Hepatic stellate cell (primary cell): ENCODE measurements at regions not wholly inside any gene's neighbourhood (a gene's known extent, or its start where the extent isn't known, plus 50 kb on each side); places are given as distances from the start of the nearest gene placed in this dataset.
A peak's percentile ranks its signal among the peaks of the same experiment; 100 is the strongest.

ENCODE experiments used
- DNase-seq: peaks from one replicate; pipeline ENCODE4 v3.0.0; 2011; ENCODE audit warnings: low spot score

DNA sequence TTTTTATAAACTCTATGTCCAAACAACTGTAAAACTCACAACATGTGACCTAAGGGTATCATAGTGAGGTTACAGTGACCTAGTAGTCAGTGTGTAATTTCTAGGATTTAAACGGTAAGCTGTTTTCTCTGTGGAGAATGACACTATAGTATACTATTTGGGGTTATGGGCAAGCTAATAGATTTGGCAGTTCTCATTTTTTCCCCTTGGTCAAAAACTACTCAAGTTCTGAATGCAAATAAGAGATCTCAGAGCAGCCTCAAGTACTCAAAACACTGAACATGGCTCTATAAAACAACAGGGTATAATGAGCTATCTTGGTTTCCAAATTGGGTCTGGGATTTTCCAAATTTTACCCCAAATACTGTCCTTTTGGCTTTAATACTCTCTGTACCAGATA, 88.5 kb upstream of the HMCN1 start:
- no peak for DNase-seq

DNA sequence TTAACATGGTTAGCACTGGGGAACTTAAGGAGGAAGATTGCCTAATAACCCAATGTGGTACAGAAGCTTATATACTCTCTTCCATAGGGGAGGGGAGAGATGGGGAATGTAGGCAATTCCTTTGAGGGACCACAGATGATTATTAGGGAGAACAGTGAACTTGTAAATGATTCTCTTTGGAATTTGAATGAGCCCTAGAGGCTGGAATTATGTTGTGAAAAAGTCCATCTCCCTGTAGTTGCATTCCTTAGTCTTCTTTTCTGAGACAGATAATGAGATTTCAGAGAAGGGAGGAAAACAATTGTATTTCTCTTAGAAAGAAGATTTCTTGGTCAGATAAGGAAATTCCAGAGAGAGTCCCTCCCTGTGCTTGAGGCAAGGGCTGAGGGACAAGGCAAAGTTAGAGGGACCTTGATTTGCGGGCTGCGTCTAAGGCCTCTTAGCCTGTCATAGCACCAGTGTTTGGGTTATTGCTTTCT, 89.0 kb upstream of the HMCN1 start:
- DNase-seq, result no peak

DNA sequence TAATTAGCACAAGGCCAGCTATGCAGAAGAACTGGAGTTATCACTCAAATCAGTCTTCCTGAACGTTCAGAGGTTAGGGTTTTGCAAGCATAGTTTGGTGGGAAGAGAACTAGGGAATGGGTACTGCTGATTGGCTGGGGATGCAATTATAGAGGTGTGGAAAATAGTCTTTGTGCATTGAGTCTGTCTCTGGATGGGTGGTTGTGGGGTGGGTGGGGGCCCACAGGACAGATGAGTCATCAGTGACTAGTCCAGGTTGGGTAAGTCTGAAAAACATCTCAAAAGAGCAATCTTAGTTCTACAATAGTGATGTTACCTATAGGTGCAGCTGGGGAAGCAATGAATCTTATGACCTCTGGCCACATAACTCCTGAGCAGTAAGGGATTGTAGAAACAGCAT, 89.7 kb upstream of the HMCN1 start:
- DNase-seq, result no peak

DNA sequence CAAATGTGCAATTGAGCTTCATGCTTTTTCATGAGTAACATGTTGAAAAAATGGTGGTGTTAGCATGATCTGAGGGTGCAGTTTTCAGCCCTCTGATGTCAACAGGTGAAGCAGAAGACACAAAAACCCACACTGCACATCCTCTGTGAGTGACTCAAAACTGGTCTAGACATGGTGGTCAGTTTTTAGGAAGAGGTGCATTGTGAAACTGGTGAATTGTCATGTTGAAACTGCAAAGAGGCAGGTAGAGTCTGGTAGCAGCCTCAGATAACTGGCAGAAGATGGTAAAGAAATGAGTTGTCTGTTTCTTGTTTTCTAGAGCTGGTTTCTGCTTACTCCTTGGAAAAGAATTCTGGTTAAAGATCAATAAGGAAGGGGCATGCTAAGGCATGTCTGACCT, 97.3 kb upstream of the HMCN1 start:
- DNase-seq, result no peak

DNA sequence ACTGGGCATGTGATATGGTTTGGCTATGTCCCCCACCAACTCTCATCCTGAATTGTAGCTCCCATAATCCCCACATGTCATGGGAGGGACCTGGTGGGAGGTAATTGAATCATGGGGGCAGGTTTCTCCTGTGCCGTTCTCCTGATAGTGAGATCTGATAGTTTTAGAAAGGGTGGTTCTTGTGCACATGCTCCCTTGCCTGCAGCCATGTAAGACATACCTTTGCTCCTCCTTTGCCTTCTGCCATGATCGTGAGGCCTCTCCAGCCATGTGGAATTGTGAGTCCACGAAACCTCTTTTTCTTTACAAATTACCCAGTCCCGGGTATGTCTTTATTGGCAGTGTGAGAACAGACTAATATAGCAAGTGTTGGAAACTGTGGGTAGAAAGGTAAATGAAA, 99.5 kb upstream of the HMCN1 start:
- DNase-seq, result no peak

DNA sequence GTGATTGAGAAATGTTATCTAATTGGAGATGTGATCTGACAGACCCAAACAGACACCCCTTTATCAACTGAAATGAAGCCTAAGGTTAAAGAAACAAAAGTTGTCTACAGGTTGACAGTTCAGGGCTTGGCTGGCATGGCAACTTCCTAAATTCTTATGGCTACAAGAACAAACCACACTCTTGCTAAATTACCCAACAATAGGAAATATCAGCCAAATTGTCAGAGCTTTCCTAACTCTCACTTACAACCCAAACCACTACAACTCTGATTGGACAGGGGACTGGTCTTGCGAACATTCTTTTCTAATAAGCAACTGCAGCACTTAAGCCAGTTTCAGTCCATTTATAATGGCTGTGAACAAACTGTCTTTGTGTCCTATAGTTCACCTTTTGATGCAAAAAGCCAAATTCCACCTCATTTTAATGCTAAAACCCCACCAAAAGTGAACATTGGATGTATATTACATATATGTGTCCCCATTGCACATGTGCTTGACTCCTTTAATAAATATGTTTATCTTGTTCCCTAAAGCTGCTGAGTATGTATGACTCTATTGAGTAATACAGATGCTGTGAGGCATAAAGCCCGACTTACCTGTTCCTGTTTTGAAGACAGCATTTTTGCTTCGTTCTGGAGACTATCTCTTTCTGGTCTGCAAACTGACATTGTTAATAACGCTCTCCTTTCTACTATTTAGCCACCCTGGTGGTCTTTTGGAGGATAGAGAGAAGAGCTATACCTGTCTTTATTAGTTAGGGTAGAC, 101.3 kb upstream of the HMCN1 start:
- no peak for DNase-seq

DNA sequence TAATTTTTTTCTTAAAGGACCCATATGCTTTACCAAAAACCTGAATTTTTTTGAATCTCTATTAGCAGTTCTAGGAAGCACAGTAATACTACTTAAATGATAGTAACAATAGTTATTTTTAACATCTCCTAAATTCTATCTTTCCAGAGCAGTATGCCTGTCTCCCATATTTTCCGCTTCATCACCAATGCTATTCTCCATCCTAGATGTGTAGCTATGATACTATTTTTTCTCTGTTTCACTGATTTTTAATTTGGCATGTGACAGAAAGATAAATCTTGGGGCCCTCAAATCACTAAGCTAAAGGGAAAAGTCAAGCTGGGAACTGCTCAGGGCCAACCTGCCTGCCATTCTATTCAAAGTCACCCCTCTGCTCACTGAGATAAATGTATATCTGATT, 102.3 kb upstream of the HMCN1 start:
- DNase-seq, result no peak

DNA sequence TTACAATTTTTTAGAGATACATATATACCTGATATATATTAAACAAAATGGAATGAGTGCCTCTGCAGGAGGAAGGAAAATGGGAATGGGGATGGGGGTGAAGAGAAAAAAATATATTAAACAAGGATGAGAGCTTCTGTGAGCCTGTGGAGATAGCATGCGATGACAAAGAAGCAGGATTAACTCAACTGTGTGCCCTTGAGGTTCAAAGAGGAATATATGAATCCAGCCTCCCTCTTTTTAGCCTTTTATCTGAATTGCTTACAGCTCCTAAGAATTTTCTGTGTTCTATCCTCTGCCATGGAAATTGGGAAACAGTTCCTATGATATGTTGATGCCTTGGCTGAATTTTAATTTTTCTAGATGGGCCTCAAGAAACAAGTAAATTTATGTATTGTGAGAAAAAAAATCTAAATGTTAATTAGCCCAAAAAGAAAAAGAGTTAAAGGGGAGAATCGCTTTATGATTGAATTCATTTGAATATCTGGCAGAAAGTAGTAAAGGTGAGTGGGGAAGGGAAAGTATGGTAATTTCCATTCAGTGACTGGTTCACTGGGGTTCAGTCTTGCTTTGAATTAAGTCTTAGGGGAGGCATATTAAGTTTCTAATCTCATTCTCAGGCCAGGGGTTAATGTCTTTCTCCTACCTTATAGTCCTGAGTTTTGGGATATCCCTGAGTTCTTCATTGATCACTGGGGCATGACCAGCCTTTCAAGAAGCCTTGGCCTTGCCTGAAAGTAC, 106.3 kb upstream of the HMCN1 start:
- DNase-seq, result no peak

DNA sequence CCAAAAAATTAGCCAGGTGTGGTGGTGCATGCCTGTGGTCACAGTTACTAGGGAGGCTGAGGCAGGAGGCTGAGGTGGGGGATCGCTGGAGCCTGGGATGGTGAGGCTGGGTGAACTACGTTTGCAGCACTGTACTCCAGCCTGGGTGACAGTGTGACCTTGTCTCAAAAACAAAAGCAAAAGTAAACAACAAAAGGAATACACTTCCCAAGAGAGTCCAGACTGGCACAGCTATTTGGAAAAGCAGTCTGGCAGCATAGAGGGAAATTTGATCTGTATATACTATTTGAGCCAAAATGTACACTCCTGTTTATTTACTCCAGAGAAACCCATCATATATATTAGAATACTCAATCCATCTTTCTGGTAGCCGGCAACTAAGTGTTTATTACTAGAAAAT, 107.0 kb upstream of the HMCN1 start:
- DNase-seq, result no peak

DNA sequence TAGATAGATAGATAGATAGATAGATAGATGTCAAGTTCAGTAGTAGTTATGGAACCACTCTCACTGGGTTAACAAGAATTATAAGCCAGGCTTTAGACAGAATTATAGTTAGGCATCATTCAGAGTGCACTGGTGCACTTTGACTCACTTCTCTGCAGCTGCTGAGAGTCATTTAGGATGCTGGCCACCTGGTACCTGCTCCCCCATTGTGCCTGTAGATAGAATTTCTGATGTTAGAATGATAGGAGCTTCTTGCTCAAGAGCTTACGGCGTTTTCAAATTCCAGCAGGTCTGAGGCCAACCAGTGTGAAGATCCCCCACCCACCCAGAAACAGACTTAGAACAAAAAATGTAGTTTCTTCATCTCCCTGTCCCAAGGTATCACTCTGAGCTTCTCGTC, 107.8 kb upstream of the HMCN1 start:
- no peak for DNase-seq

DNA sequence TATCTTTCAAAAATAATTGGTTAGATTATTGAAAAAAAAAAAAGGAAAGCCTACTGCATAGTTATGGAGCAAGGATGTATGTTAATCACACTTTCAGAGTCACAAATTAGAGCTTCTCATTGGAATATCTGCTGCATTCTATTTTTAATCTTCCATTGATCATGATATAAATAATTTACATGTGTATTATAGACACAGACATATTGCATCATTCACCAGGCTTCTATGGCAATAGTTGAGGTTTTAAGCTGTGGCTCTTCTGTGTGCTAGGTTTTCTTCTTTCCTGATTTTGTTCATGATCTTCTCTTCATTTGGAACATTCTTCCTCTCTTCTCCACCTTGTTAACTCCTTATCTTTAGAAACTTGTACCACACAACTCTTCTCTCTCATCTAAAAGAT, 123.2 kb upstream of the HMCN1 start:
- no peak for DNase-seq

DNA sequence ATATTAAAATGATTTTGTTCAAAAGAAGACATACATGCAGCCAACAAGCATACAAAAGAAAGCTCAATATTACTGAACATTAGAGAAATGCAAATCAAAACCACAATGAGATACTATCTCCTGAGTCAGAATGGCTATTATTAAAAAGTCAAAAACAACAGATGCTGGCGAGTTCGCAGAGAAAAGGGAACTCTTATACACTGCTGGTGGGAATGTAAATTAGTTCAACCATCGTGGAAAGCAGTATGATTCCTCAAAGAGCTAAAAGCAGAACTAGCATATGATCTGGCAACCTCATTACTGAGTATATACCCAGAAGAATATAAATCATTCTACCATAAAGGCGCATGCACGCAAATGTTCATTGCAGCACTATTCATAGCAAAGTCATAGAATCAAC, 126.0 kb upstream of the HMCN1 start:
- no peak for DNase-seq

DNA sequence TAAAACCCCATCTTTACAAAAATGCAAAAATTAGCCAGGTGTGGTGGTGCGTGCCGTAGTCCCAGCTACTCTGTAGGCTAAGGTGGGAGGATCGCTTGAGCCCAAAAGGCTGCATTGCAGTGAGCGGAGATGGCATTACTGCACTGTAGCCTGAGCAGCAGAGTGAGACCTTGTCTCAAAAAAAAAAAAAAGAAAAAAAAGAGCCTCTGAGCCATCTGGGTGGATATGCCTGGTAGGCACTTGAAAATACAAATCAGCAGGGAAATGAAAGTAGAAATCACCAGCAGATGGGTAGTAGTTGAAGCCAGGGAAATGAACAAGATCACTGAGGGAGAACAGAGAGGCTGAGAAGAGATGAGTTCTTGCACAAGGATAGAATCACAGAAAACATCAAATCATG, 131.0 kb upstream of the HMCN1 start:
- no peak for DNase-seq

DNA sequence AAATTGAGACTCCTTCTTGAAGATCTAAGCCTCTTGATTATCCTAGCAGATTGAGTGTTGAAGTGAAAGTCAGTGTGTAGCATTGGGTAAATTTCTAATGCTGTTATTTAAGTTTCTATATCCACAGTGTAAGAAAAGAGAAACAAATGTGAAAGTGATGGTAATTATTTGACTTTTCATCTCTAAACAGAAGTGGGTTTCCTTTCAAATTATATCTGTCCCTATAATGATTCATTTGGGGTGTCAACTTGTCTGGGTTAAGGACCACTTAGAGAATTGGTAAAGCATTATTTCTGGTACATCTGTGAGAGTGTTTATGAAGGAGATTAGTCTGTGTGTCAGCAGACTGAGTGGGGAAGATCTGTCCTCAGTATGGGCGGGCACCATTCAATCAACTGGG, 133.0 kb upstream of the HMCN1 start:
- no peak for DNase-seq

DNA sequence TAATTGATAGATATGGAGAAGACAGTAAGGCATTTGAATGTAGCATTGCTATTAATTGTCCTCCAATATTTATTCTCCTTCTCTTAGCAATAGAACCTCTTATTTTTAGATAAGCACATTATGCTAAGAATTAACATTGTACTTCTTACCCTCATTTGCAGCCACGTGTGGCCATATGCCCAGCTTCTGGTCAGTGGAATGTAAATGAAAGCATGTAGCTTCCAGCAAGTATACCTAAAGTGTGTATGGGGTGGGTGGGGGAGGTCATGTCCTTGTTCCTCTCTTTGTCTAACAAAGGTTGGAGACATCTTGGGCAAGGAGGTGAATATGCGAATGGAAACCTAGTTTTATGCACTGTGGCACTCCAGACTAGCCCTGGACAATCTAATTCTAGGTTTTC, 133.6 kb upstream of the HMCN1 start:
- DNase-seq, result no peak

DNA sequence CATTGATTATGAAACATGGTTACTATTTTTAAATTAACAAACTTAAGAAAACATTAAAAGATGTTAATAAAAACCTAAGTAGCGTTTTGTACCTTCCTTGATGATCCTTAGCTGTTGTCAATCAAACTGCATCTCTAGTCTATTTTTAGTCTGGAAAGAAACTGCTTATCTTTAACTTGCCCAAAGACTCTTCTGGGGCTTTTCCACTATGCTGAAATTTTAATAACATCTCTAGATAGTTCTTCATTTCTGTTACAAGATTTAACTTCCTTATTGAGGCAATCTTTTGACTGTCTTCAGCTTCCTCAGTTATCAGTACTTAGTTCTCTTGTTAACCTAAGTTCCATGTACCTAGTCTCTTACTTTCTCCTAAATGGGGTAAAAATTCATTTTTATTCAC, 135.9 kb upstream of the HMCN1 start:
- DNase-seq, result no peak

DNA sequence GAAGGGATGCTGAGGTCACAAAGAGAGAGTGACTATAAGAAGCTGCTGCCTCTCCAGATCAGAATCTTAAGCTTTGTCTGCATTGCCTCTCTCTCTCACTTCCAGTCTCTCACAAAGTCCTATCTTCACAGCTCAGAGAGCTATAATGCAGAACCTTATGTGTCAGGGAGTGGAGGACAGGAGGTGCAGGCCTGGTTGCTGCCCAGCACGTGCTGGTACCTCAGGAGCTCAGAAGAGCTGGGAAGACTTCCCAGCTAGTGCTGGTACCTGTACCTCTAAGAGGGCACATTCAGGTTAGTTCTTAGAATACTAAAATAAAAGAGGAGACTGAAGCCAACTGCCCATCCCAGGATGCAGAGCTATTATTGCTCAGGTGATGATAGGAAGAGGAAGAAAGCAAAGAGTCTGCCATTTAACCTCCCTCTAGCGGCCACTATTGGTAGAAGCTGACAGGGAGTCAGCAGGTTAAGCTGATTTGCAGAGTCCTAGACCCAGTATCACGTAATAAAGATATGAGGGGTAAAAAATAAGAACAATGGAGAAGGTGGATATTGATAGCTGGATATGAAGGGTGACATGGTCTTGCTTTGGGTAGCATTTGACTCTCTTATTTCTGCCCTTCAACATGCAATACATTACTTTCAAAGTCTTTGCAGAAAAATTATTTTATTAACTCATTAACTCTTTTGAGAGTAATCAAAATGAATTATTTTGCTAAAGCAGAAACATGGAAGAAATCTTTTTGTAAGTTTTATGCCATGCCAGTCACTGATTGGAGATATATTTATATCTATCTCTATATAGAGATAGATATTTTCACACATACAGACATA, 138.1 kb upstream of the HMCN1 start:
- peak; percentile 8 for DNase-seq

DNA sequence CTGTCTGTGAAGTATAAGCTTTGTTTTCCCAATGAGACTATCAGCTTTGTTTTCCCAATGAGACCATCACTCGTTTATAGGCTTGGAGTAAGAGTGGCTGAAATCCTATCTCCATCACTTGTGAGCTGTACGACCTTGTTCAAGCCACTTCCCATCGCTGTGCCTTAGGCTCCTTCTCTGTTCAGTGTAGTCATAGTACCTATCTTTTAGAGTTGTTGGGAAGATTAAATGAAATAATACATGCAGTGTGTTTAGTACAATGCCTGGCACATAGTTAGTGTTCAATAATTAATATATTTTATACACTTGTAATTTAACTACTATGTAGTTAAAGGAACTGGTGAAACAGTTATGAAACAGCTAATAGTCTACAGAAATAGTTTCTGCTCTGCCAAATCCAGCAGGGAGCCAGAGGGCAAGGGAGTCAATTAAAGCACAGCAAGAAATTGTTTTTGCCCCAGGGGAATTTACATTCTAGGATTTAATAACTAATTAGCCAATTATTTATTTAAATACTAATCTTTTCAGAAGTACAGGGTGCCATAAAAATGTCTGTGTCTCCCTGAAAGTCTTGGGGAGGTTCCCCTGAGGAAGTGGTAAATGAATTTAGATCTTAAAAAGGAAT, 139.3 kb upstream of the HMCN1 start:
- no peak for DNase-seq

DNA sequence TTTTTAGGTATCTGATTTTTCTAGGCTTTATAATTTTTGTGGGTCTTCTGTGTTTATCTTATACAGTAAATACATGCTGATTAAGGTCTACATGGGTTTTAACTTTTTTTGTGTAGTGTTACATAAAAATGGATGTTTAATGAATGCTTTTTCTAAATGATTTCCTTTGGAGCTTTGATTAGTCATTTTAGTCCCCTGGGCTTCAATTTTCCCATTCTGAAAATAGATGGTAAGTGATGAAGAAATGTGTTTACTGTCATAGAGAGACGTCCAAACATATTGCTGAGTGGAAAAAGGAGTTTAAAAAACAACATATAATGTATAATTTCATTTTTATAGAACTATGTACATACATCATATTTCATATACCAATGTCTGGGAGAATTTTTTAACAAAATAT, 140.9 kb upstream of the HMCN1 start:
- DNase-seq, result no peak

DNA sequence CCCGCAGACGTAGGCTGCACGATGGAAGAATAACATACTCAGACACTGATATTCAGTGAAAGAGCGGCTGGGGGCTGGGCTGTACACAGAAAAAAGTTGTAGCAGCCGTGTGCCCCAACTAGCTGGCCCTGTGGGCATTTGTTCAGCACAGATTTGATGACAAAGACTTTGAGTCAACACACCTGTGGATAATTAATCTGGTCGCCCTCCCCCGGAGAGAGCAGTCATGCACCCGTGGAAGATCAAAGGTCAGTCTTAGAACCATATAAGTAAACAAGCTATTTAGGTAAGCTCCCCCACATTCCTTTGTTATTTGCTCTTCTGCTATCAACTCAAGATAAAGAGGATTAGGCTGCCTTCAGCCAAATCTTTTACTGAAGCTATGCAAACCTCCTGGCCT, 148.4 kb upstream of the HMCN1 start:
- DNase-seq, result no peak

DNA sequence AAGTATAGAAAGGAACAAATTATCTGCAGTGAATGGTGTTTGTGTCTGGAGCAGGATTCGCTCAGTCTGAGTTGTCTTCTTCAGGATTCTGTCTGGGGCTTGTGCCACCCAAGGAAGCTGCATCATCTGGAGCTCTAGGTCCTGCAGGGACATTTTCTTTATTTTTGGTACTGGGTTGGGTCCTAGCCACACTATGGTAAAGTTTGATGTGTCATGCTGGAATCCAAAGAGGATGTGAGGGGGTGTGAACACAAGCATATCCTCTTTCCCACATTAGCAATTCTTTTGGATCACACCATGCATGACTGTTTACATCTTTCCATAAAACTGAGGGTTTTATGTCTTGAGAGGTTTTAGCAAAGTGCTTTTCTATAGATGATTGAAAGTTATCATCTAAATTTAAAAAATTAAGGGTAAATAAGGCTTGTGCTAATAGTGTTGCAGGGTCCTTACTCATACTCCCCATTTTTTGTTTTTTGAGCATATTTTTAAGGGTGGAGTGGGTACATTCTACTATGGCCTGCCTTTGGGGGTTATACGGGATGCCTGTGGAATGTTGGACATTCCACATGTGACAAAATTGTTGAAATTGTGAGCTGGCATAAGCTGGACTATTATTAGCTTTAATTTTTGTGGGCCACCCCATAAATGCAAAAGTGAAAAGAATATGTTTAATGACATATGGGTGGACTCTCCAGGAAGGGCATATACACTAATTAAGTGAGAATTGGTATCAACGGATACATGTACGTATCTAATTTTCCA, 152.0 kb upstream of the HMCN1 start:
- DNase-seq, result no peak

DNA sequence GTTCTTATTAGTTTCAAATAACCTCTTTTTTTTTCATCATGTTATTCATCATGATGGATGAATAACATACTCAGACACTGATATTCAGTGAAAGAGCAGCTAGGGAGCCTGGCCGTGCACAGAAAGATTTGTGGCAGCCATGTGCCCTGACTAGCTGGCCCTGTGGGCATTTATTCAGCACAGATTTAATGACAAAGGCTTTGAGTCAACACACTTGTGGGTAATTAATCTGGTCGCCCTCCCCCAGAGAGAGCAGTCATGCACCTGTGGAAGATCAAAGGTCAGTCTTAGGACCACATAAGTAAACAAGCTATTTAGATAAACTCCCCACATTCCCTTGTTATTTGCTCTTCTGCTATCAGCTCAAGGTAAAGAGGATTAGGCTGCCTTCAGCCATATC, 153.2 kb upstream of the HMCN1 start:
- no peak for DNase-seq
